ENCODE measurements at regions not wholly inside any gene's neighbourhood (a gene's known extent, or its start where the extent isn't known, plus 50 kb on each side); places are given as distances from the start of the nearest gene placed in this dataset.

GRCh38 chr1:212520746-212521145 lies 87.8 kb upstream of the ATF3 start:
- no peak overlapping the region for H3K4me3 Mint-ChIP-seq
- no peaks in the 10 kb centered on the region for H3K27me3 ChIP-seq (ENCODE audit: control insufficient read depth, insufficient read depth, low read length, poor library complexity, severe bottlenecking)
- DNase-seq = no peak
- H3K27ac ChIP-seq (ENCODE audit: low read depth, low read length) = no peak overlapping the region
- no peak overlapping the region for H3K4me3 ChIP-seq (ENCODE audit: low read length)
- H3K27ac Mint-ChIP-seq = no peak overlapping the region
- no peaks in the 10 kb centered on the region for H3K4me1 ChIP-seq (ENCODE audit: control insufficient read depth, insufficient read depth, low read length)
- 93 to 95% methylated on average over 4 to 5 of the region's 5 CpGs for WGBS, 2 experiments (ENCODE audit: insufficient coverage in 1 of 2, insufficient read length in 1 of 2)
- TF ChIP-seq CTCF (conservative IDR thresholded peaks at IDR 0.05) = no peak
- H3K9ac ChIP-seq (ENCODE audit: extremely low read depth, low read length, poor library complexity, severe bottlenecking) = no peak overlapping the region
- peaks cover 15% of the 10 kb centered on the region for H3K4me1 Mint-ChIP-seq
- no peaks in the 10 kb centered on the region for H3K9me3 Mint-ChIP-seq
- no peaks in the 10 kb centered on the region for H3K36me3 ChIP-seq (ENCODE audit: control insufficient read depth, insufficient read depth, low read length)
- no peaks in the 10 kb centered on the region for H3K9me3 ChIP-seq (ENCODE audit: control insufficient read depth, low read length)
- H3K27me3 Mint-ChIP-seq (ENCODE audit: insufficient read depth) = peaks cover 5% of the 10 kb centered on the region
- no peaks in the 10 kb centered on the region for H3K36me3 Mint-ChIP-seq (ENCODE audit: low read depth)

GRCh38 chr1:212525479-212526110 lies 83.0 kb upstream of the ATF3 start:
- Mint-ChIP-seq H3K9me3 (no peaks in the 10 kb centered on the region), H3K4me1 (peaks cover 10% of the 10 kb centered on the region), H3K27ac (no peak overlapping the region), H3K4me3 (no peak overlapping the region), H3K27me3 (ENCODE audit: insufficient read depth) (peaks cover 4% of the 10 kb centered on the region), H3K36me3 (ENCODE audit: low read depth) (no peaks in the 10 kb centered on the region)
- no peak for DNase-seq
- Histone ChIP-seq H3K9me3 (ENCODE audit: control insufficient read depth, low read length) (no peaks in the 10 kb centered on the region), H3K9ac (ENCODE audit: extremely low read depth, low read length, poor library complexity, severe bottlenecking) (no peak overlapping the region), H3K36me3 (ENCODE audit: control insufficient read depth, insufficient read depth, low read length) (no peaks in the 10 kb centered on the region), H3K27ac (ENCODE audit: low read depth, low read length) (no peak overlapping the region), H3K27me3 (ENCODE audit: control insufficient read depth, insufficient read depth, low read length, poor library complexity, severe bottlenecking) (no peaks in the 10 kb centered on the region), H3K4me1 (ENCODE audit: control insufficient read depth, insufficient read depth, low read length) (peaks cover 3% of the 10 kb centered on the region), H3K4me3 (ENCODE audit: low read length) (no peak overlapping the region)
- no peak for TF ChIP-seq CTCF (conservative IDR thresholded peaks at IDR 0.05)
- WGBS, 2 experiments (ENCODE audit: insufficient coverage in 1 of 2, insufficient read length in 1 of 2) = 89 to 90% methylated on average over 7 of the region's 7 CpGs

GRCh38 chr1:212526111-212526491 lies 82.5 kb upstream of the ATF3 start:
- no peaks in the 10 kb centered on the region for H3K27me3 ChIP-seq (ENCODE audit: control insufficient read depth, insufficient read depth, low read length, poor library complexity, severe bottlenecking)
- H3K4me1 Mint-ChIP-seq = peaks cover 15% of the 10 kb centered on the region
- H3K4me1 ChIP-seq (ENCODE audit: control insufficient read depth, insufficient read depth, low read length) = peaks cover 3% of the 10 kb centered on the region
- H3K4me3 ChIP-seq (ENCODE audit: low read length) = no peak overlapping the region
- H3K9me3 Mint-ChIP-seq = no peaks in the 10 kb centered on the region
- no peak for TF ChIP-seq CTCF (conservative IDR thresholded peaks at IDR 0.05)
- H3K36me3 ChIP-seq (ENCODE audit: control insufficient read depth, insufficient read depth, low read length) = no peaks in the 10 kb centered on the region
- H3K27ac Mint-ChIP-seq = no peak overlapping the region
- no peaks in the 10 kb centered on the region for H3K9me3 ChIP-seq (ENCODE audit: control insufficient read depth, low read length)
- H3K9ac ChIP-seq (ENCODE audit: extremely low read depth, low read length, poor library complexity, severe bottlenecking) = no peak overlapping the region
- 94 to 96% methylated on average over 4 to 5 of the region's 5 CpGs for WGBS, 2 experiments (ENCODE audit: insufficient coverage in 1 of 2, insufficient read length in 1 of 2)
- H3K27ac ChIP-seq (ENCODE audit: low read depth, low read length) = no peak overlapping the region
- H3K4me3 Mint-ChIP-seq = no peak overlapping the region
- peaks cover 4% of the 10 kb centered on the region for H3K27me3 Mint-ChIP-seq (ENCODE audit: insufficient read depth)
- DNase-seq = no peak
- H3K36me3 Mint-ChIP-seq (ENCODE audit: low read depth) = no peaks in the 10 kb centered on the region

Data from endodermal cell (in vitro differentiated cells).